Gastrocnemius medialis (tissue), 4 donors: ENCODE measurements at regions not wholly inside any gene's neighbourhood (a gene's known extent, or its start where the extent isn't known, plus 50 kb on each side); places are given as distances from the start of the nearest gene placed in this dataset.

ENCODE experiments used
- CTCF ChIP-seq, 5 experiments: fragments of 450-650 bp in 3 of 5; fragments of 200-600 bp in 2 of 5; sonication (generic) in 2 of 5; IDR thresholded peaks in 4 of 5; conservative IDR thresholded peaks in 1 of 5; 1 replicate in 4 of 5; 2 replicates in 1 of 5; pipeline ENCODE4 v1.5.1; 2016 to 2019; ENCODE audit warnings: antibody characterized with exemption in 5 of 5, mild to moderate bottlenecking in 3 of 5, moderate library complexity in 3 of 5
- POLR2A ChIP-seq, 2 donors: fragments of 450-650 bp; IDR thresholded peaks; one replicate each; pipeline ENCODE4 v1.6.1; 2017; ENCODE audit warnings: antibody characterized with exemption in 2 of 2, mild to moderate bottlenecking in 2 of 2, moderate library complexity in 2 of 2

DNA sequence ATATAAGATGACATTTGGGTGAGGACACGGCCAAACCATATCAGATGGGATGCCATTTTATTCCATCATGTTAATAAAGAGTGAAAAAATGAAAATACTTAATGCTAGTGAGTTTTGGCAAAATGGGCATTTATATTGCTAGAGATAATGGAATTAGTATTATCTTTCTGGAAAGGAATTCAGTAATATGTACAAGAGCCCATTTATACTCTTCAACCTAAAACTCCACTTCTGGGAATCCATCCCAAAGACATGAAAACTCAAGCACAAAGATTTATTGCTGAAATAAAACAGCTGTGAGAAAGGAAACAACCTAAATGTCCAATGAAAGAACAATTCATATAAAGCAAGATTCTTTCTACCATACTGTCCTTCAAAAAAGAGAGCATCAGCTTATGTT, 96.0 kb upstream of the TMEM168 start:
- TF ChIP-seq CTCF (IDR thresholded peaks at IDR 0.05 in 4 of 5, conservative IDR thresholded peaks at IDR 0.05 in 1 of 5) = no peak
- TF ChIP-seq POLR2A (IDR thresholded peaks at IDR 0.05) = no peak
